HEK293T (cell line): ENCODE measurements at regions not wholly inside any gene's neighbourhood (a gene's known extent, or its start where the extent isn't known, plus 50 kb on each side); places are given as distances from the start of the nearest gene placed in this dataset.

ENCODE experiments used
- CTCF ChIA-PET: fragments of 350-600 bp; formaldehyde crosslinking; extraction: SDS; loops from one replicate; lab custom pipeline; 2021; ENCODE audit warnings: antibody characterized with exemption, inconsistent platforms; lab: Yijun Ruan, JAX
- POLR2A ChIA-PET: fragments of 350-600 bp; formaldehyde crosslinking; extraction: SDS; loops from one replicate; lab custom pipeline; 2020; ENCODE audit warnings: antibody characterized with exemption, inconsistent platforms; lab: Yijun Ruan, JAX
- DNase-seq: peaks from one replicate; pipeline ENCODE4 v3.0.0; 2012; ENCODE audit warnings: mixed read lengths; ENCODE audit errors: extremely low spot score
- ARNT ChIP-seq: fragments of 450-650 bp; IDR thresholded peaks from 2 replicates; pipeline ENCODE4 v1.6.1; 2017; ENCODE audit warnings: mild to moderate bottlenecking
- BHLHE40 ChIP-seq: fragments of 450-650 bp; IDR thresholded peaks from 2 replicates; pipeline ENCODE4 v1.6.1; 2016; ENCODE audit warnings: mild to moderate bottlenecking, moderate library complexity, borderline replicate concordance
- CTBP1 ChIP-seq: fragments of 450-650 bp; IDR thresholded peaks from 2 replicates; pipeline ENCODE4 v1.6.1; 2016; ENCODE audit warnings: borderline replicate concordance
- ELF4 ChIP-seq: fragments of 450-650 bp; IDR thresholded peaks from 2 replicates; pipeline ENCODE4 v1.6.1; 2017; ENCODE audit warnings: antibody characterized with exemption
- FOXA1 ChIP-seq: fragments of 450-650 bp; IDR thresholded peaks from 2 replicates; pipeline ENCODE4 v1.6.1; 2016; ENCODE audit warnings: mild to moderate bottlenecking
- FOXK2 ChIP-seq: fragments of 450-650 bp; IDR thresholded peaks from 2 replicates; pipeline ENCODE4 v1.6.1; 2016; ENCODE audit warnings: mild to moderate bottlenecking
- FOXM1 ChIP-seq: fragments of 450-650 bp; IDR thresholded peaks from 2 replicates; pipeline ENCODE4 v1.6.1; 2017; ENCODE audit warnings: mild to moderate bottlenecking, borderline replicate concordance
- HDGF ChIP-seq: fragments of 450-650 bp; IDR thresholded peaks from 2 replicates; pipeline ENCODE4 v1.6.1; 2017; ENCODE audit warnings: antibody characterized with exemption, borderline replicate concordance
- L3MBTL2 ChIP-seq: fragments of 450-650 bp; conservative IDR thresholded peaks from 2 replicates; pipeline ENCODE4 v1.6.1; 2016; ENCODE audit warnings: mild to moderate bottlenecking
- LEF1 ChIP-seq: fragments of 450-650 bp; IDR thresholded peaks from 2 replicates; pipeline ENCODE4 v1.6.1; 2017; ENCODE audit warnings: mild to moderate bottlenecking, borderline replicate concordance
- NFRKB ChIP-seq: fragments of 450-650 bp; IDR thresholded peaks from 2 replicates; pipeline ENCODE4 v1.6.1; 2016; ENCODE audit warnings: mild to moderate bottlenecking, moderate library complexity
- SP1 ChIP-seq: fragments of 450-650 bp; IDR thresholded peaks from 2 replicates; pipeline ENCODE4 v1.6.1; 2017
- SUZ12 ChIP-seq: fragments of 450-650 bp; IDR thresholded peaks from 2 replicates; pipeline ENCODE4 v1.6.1; 2016; ENCODE audit warnings: mild to moderate bottlenecking
- TARDBP ChIP-seq: fragments of 450-650 bp; IDR thresholded peaks from 2 replicates; pipeline ENCODE4 v1.6.1; 2016
- ZNF384 ChIP-seq: fragments of 450-650 bp; IDR thresholded peaks from 2 replicates; pipeline ENCODE4 v1.6.1; 2016
- TF ChIP-seq, protein P1 (sequence below): fragments of 450-650 bp; IDR thresholded peaks from 2 replicates; pipeline ENCODE4 v1.6.1; 2016

DNA sequence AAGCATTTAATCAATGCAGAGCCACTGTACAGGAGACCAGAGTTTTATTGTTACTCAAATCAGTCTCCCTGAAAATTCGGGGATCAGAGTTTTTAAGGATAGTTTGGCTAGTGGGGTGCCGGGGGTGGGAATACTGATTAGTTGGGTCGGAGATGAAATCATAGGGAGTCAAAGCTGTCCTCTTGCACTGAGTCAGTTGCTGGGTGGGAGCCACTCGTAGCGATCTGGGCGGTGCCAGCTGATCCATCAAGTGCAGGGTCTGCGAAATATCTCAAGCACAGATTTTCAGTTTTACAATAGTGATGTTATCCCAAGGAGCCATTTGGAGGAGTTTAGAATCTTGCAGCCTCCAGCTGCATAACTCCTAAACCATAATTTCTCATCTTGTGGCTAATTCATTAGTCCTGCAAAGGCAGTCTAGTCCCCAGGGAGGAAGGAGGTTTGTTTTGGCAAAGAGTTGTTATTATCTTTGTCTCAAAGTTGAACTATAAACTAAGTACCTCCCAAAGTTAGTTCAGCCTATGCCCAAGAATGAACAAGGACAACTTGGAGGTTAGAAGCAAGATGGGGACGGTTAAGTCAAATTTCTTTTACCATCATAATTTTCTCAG, 169.4 kb upstream of the PLEKHG7 start:
- POLR2A ChIA-PET, result no interaction called here

DNA sequence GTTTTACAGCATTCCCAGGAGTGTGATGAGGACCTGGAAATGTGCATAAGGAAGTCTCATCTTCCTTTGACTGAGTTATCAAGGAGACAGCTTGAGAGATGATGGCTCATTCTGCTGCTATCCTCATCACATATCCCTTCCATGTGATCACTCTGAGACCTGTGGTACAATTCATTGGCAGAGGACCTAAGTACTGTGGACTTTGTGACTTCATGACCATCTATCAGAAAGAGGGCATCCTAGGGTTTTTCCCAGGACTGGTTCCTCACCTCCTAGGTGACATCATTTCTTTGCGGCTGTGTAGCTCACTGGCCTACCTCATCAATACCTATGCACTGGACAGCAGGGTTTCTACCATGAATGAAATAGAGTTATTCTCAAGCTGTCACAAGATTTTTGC, 172.1 kb upstream of the PLEKHG7 start:
- TF ChIP-seq, protein P1, sequence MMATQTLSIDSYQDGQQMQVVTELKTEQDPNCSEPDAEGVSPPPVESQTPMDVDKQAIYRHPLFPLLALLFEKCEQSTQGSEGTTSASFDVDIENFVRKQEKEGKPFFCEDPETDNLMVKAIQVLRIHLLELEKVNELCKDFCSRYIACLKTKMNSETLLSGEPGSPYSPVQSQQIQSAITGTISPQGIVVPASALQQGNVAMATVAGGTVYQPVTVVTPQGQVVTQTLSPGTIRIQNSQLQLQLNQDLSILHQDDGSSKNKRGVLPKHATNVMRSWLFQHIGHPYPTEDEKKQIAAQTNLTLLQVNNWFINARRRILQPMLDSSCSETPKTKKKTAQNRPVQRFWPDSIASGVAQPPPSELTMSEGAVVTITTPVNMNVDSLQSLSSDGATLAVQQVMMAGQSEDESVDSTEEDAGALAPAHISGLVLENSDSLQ, result no peak
- no peak for TF ChIP-seq LEF1
- TF ChIP-seq L3MBTL2, result no peak
- TF ChIP-seq TARDBP, result no peak
- POLR2A ChIA-PET, result no interaction called here
- CTCF ChIA-PET, result no interaction called here
- no peak for DNase-seq

More for the DNA sequence above, 169.4 kb upstream of the PLEKHG7 start:
- TF ChIP-seq FOXK2 (no peak), NFRKB (no peak), FOXM1 (no peak), CTBP1 (no peak), ZNF384 (no peak), HDGF (no peak), FOXA1 (no peak), BHLHE40 (no peak), ARNT (no peak), TARDBP (no peak), SP1 (no peak)
- TF ChIP-seq, protein P1, result no peak
- no peak for DNase-seq
- CTCF ChIA-PET, result no interaction called here

DNA sequence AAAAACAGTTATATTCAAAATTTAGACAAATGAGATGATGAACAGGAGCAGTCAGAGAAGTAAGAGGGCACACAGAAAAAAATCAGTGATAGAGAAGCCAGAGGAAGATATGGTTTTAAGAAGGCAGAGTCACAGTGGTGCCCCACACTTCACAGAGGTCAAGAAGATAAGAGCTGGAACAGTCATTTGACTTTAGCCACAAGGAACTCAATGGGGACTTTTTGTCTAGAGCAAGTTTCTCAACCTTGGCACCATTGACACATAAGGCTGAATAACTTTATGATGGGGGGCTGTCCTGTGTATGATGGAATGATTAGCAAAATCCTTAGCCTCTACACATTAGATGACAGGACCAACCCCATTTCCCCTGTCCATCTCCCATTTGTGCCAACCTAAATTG, 172.8 kb upstream of the PLEKHG7 start:
- DNase-seq, result no peak
- POLR2A ChIA-PET, result no interaction called here
- CTCF ChIA-PET, result no interaction called here
- TF ChIP-seq ELF4 (no peak), BHLHE40 (no peak), HDGF (no peak), FOXM1 (no peak), ARNT (no peak), L3MBTL2 (no peak), LEF1 (no peak), NFRKB (no peak), TARDBP (no peak), FOXA1 (no peak), FOXK2 (no peak), ZNF384 (no peak), SP1 (no peak), SUZ12 (no peak), CTBP1 (no peak)
- TF ChIP-seq, protein P1, result no peak

DNA sequence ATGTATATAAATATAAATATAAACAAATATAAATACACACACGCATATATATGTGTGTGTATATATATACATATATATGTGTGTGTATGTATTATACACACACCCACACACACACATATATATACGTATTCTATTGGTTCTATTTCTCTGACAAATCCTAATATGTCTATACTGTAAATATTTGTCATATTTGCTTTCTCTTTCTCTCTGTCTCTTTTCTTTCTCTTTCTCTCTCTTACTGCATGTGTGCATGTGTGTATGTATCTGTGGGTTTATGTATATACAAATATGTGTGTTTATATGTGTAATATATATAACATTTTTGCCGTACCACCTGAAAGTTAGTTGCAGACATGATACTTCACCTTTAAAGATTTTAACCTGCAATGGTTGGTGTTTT, 174.2 kb upstream of the PLEKHG7 start:
- DNase-seq, result no peak
- CTCF ChIA-PET, result no interaction called here
- TF ChIP-seq ARNT (no peak), TARDBP (no peak), ZNF384 (no peak), SP1 (no peak), SUZ12 (no peak), NFRKB (no peak)
- POLR2A ChIA-PET, result no interaction called here

DNA sequence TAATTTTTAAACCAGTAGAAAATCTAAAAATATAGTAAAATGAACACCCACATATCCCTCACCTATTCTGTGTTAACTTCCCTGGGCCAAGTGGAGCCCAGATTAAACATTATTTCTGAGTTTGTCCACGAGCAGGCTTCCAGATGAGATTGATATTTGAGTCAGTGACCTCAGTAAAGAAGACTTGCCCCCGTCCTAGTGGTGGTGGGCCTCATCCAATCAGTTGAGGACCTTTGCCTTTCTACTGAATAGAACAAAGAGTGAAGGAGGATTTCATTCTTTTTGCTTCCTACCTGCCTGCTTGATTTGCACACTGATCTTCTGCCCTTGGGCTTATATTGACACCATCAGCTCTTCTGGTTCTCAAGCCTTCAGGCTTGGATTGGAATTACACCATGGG, 174.7 kb upstream of the PLEKHG7 start:
- DNase-seq, result no peak
- TF ChIP-seq BHLHE40 (no peak), ELF4 (no peak), SP1 (no peak), FOXK2 (no peak), ZNF384 (no peak)
- TF ChIP-seq, protein P1, result no peak
- CTCF ChIA-PET, result no interaction called here
- POLR2A ChIA-PET, result no interaction called here

DNA sequence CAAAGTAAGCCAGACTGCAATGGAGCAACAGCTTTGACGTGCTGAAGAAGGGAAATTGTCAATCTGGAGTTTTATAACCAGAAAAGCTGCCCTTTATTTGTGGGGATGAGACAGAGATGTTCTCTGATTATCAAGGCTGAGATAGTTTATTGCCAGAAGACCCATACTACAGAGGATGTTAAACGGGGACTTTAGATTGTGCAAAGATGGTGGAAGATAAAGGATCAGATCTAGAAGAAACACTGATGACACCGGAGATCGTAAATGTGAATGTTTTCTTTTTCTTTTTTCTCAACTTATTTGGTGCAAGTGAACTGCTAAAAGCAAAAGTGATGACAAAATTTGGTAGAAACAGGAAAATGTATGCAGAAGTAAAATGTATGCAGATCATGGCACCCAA, 178.3 kb upstream of the PLEKHG7 start:
- CTCF ChIA-PET, result no interaction called here
- DNase-seq, result no peak
- POLR2A ChIA-PET, result no interaction called here
- TF ChIP-seq FOXM1 (no peak), L3MBTL2 (no peak), NFRKB (no peak)

DNA sequence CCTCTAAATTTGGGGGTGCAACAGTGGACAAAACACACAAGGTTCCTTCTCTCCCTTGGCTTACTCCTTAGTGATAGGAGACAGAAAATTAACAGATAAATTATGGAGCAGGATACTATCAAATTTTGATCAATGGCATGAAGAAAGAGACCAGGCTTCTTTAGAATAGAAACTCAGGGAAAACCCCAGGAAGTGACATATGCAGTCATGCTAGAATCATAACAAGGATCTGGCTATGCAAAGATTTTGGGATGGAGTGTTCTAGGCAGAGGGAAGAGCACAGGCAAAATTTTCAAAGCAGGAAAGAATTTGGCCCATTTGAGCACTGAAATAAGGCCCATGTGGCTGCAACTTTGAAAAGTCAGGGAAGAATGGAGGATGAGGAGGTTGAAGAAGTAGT, 182.3 kb upstream of the PLEKHG7 start:
- CTCF ChIA-PET, result no interaction called here
- DNase-seq, result no peak
- TF ChIP-seq CTBP1, result no peak
- TF ChIP-seq L3MBTL2, result no peak
- TF ChIP-seq NFRKB, result no peak
- no peak for TF ChIP-seq TARDBP
- TF ChIP-seq SUZ12, result no peak
- TF ChIP-seq, protein P1, result no peak
- no peak for TF ChIP-seq BHLHE40
- no peak for TF ChIP-seq SP1
- TF ChIP-seq LEF1, result no peak
- no peak for TF ChIP-seq FOXA1
- no peak for TF ChIP-seq ZNF384
- TF ChIP-seq FOXK2, result no peak
- TF ChIP-seq HDGF, result no peak
- no peak for TF ChIP-seq ARNT
- TF ChIP-seq FOXM1, result no peak
- TF ChIP-seq ELF4, result no peak
- POLR2A ChIA-PET, result no interaction called here
